Right renal pelvis (tissue), 4 donors: ENCODE measurements at regions not wholly inside any gene's neighbourhood (a gene's known extent, or its start where the extent isn't known, plus 50 kb on each side); places are given as distances from the start of the nearest gene placed in this dataset.

Source experiments
- DNase-seq, 4 donors: peaks; one replicate each; pipeline ENCODE4 v3.0.0-alpha.2; 2013; ENCODE audit warnings: low read depth in 4 of 4, low spot score in 3 of 4, missing footprints in 1 of 4

DNA sequence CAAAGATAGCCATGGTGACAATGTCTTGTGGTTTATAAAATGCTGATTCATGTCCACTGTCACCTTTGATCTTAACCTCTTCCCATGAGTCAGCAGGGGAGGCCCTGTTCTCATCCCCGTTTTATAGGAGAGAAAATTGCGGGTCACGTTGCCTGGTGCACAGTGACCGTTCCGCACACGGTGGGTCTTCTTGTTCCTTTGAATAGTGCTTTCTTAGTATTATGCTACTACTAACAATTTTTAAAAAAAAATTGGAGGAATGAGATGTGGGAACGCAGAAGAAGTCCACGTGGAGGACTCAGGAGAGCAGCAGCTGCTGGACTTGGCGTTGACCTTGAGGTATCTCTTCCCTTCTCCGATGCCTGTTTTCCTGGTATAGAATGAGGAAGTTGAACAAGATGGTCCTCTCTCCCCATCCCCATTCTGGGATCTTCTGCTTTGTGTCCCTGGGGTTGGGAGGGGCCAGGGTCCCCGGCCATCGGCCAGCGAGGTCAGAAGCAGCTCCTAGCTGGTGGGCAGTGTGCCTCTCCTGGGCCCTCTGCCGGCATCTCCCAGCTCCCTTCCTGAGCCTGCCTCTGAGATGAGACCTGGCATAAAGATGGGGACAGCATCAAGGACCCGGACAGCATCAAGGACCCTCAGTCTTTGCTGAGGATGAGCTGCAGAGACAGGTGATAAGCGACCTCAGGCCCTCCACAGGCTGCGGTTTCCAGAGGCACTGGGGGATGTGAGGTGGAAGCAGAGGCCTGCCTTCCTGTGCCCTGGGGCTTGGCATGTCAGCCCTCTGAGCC is 143.9 kb downstream of the C9orf50 start:
- DNase-seq: no peak

GRCh38 chr9:129474740-129475404 is 146.0 kb downstream of the C9orf50 start:
- DNase-seq: no peak

DNA sequence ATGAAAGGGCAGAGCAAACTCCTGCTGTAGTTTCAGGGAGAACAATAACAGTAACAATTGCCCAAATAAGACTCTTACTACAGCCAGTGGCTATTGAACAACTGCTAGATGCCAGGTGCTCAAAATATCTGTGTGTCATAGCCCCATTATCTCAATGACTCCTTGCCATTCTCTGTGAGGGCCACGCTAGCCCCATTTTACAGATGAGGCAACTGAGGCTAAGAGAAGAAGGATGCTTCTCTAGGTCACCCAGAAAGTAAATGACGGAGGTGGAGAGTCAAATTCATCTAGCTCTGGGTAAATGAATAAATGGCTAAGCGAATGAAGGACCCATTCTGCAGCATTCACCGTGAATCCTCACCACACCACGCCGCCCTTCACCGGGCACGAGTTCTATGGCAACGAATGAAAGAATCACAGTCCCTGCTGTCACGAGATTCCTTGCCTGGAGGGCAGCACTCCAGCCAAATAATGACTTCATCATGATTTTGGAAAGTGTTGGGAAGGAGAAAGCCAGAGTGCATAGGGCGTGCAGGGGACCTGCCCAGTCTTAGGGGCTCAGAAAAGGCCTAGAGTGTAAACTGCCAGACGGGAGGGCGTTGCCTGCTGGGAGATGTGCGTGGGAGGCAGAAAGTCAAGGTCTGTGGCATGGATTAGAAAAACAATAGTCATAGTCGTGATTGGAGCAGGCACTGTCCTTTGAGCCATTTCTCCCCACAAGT is 147.2 kb downstream of the C9orf50 start:
- DNase-seq: no peak

- no peak for DNase-seq
Observed at GRCh38 chr9:129472651-129473102, 148.2 kb downstream of the C9orf50 start.

- DNase-seq: no peak
Observed at GRCh38 chr9:129471201-129472019, 149.5 kb downstream of the C9orf50 start.

DNA sequence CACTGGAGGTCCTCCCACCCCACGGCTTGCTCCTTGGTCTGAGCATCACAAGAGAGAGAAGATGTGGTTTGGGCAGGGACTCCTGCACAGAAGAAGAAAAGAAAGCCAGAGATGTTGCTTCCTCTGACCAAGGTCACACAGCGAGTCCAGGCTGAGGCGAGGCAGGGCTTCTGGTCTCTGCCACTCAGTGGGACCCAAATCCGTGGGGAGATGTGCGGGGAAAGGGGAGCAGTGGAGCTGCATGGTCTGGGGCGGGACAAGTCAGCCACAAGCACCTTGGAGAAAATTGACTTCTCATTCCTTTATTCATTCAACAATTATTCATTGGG is 150.9 kb downstream of the C9orf50 start:
- DNase-seq: no peak

- no peak for DNase-seq
Observed at GRCh38 chr9:129469188-129469987, 151.5 kb downstream of the C9orf50 start.

DNA sequence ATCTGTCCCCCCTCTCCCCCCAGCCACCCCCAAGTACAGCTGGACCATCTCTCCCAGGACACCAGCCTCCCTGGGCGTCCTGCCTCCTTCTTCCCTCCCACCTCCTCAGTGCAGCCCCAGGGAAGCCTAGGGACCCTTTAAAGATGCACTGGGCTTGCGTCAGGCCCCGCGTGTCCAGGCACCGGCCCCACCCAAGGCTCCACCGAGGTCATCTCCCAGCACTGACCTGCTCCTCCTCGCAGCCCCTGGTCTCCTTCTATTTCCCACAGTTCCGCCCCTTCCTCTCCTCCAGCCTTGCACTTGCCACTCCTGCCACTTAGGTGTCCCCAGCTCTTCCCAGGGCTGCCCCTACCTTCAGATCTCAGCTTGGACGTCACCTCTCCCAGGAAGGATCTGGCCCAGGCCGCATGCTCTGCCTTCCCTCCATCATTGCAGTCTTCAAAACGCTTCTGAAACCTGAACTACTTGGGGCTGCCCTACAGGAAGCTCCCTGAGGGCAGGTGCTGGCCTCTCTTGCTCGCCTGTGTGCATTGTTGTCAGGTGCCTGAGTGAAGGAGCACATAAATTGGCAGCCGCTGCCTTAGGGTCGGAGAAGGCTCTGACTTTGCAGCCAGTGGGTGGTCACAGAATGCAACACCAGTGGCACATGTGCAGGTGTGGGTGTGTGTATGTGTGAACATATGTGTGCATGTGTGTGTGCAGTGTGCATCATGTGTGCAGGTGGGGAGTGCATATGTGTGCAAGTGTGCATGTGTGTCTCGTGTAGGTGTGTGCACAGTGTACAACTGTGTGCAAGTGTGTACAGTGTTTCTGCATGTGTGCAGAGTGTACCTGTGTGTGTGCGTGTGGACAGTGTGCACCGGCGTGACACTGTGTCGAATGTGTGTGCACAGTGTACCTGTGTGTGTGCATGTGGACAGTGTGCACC is 152.9 kb downstream of the C9orf50 start:
- DNase-seq: no peak

GRCh38 chr9:129467004-129467588 is 153.8 kb downstream of the C9orf50 start:
- DNase-seq: no peak

DNA sequence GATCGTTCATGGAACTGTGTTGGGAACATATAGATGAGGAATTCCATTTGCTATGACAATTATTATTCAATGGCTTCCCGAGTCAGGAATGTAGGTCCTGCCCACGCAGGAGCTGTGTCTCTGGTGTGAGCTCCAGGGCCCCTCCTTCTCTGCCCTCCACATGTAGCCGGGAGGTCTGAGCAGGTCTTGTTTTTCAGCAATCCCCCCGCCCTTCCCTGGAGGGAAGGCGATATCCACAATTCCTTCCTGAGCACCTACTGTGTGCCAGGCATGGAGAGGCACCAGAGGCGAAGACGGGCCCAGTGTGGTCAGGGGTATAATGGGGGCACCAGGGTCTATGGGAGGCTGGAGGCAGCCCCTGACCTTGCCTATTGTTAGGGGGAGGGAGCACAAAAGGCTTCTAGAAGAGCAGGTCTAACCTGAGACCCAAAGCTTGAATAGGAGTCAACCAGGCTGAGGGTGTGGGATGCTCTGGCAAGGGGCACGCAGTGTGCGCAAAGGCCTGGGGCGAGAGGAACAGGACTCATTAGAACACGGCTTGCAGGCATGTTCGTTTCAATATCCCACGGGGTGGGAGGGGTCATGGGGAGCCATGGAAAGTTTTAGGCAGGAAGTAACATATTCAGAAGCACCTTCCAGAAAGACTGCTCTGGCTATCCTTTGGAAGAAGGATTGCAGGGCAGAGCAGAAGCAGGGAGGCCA is 154.9 kb downstream of the C9orf50 start:
- no peak for DNase-seq

DNA sequence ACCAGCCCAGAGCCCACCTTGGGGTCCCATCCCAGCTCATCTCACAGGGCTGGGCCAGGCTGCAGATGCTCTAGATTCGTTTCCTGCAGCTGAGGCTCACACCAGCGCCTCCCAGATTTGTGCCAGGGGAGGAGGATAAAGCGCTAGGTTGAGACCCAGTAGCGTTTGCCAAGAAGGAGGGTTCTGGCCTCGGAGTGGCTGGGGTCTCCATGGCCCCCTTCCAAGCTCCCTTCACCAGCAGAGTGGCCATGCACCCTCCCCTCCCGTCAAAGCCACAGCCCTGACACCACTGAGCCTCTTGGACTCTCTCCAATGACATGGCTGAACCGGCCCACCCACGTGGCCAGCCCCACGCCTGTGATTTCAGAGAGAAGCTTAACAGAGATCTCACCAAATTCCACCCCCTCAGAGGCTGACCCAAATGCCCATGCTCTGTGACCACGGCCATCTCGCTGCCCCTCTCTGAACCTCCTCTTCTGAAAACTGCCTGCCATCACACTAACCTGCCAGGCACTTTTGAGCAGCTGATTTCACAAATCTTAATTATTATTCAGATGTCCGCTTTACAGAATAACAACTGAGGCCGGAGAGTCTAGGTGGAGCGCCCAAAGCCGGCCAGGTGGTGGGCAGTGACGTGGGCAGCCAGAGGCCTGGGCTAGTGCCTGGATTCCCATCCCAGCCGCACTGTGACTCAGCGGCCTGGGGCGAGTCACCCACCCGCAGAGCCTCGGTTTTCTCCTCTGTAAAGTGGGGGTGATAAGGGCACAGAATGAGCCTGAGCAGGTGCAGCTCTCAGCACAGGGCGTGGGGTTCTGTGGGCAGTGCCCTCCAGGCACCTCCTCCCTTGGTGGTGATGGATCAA is 155.7 kb downstream of the C9orf50 start:
- DNase-seq: no peak

DNA sequence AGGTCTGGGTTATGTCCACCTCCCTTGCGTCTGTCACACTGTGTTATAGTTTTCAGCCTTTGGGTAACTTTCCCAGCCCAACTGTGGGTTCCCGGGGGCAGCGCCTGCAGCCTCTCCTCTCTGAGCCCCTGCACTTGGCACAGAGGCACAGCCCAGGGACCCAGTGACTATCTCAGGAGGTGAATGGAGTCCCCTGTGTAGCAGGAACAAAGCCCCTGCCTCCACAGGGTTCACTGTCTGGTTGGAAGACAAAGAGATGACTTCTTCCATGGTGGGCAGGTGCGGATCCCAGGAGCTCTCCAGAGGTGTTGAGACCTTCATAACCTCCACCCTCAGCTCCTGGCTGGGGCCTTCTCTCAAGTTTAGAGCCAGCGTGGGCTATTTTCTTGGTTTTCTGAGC is 156.9 kb downstream of the C9orf50 start:
- DNase-seq: no peak

GRCh38 chr9:129463477-129463876 is 157.4 kb downstream of the C9orf50 start:
- DNase-seq: no peak

- no peak for DNase-seq
Observed at GRCh38 chr9:129462360-129462759, 158.5 kb downstream of the C9orf50 start.

- peak; percentile 94 to 100 (median 99) for DNase-seq
Observed at GRCh38 chr9:129460323-129461261, 160.3 kb downstream of the C9orf50 start.
